ENCODE measurements at regions not wholly inside any gene's neighbourhood (a gene's known extent, or its start where the extent isn't known, plus 50 kb on each side); places are given as distances from the start of the nearest gene placed in this dataset.

DNA sequence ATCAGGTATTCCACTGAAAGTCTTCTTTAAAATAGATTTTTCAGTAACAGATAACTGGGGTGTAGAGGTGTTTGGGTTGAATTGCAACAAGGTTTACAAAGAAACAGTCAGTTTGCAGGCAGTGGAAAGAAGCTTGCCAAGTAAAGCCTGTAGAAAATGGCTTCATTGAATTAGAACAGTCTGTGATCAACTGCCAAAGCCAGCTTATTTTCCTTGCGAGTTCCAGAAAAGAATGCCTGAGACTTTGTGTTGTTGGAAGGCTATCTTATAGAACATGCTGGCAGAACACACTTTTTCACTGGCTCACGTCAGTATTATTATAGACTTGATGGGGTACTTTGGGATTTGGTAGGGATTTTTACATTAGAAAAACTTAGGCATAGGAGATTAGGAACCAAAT lies 601.0 kb downstream of the XIRP2 start:
- TF ChIP-seq CTCF (IDR thresholded peaks at IDR 0.05), result no peak
- H3K4me3 ChIP-seq, result no peak overlapping the region
- no peaks in the 10 kb centered on the region for H3K36me3 ChIP-seq
- H3K27me3 ChIP-seq, result no peaks in the 10 kb centered on the region
- H3K27ac ChIP-seq, result no peak overlapping the region
- no peaks in the 10 kb centered on the region for H3K4me1 ChIP-seq
- H3K9me3 ChIP-seq, result no peaks in the 10 kb centered on the region
- DNase-seq (ENCODE audit: low spot score in 2 of 2), result no peak
- intact Hi-C loops (cut with DNase I), result no loop called here

DNA sequence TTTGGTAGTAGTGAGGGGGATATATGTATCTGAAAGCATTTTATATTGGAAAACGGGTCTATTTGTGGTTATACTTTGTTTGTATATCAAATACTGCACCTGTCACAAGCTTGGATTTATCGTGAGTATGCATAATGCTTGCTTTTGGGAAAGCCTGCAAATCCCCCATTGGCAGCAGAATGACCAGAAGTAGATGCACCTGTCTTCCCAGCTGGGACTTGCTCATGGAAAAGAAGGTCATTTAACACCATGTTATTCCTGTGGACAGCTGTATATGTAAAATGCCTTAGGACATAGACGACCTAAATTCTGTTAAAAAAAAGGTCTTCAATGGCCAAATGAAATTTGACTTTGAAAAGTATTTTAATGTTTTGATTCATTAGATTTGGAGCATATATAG lies 599.4 kb downstream of the XIRP2 start:
- Histone ChIP-seq H3K36me3 (no peaks in the 10 kb centered on the region), H3K4me3 (no peak overlapping the region), H3K27me3 (no peaks in the 10 kb centered on the region), H3K4me1 (no peaks in the 10 kb centered on the region), H3K9me3 (no peaks in the 10 kb centered on the region), H3K27ac (no peak overlapping the region)
- intact Hi-C loops (cut with DNase I), result no loop called here
- DNase-seq (ENCODE audit: low spot score in 2 of 2), result no peak
- no peak for TF ChIP-seq CTCF (IDR thresholded peaks at IDR 0.05)

- DNase-seq (ENCODE audit: low spot score in 2 of 2), result no peak
- no peaks in the 10 kb centered on the region for H3K36me3 ChIP-seq
- no peaks in the 10 kb centered on the region for H3K9me3 ChIP-seq
- no peak overlapping the region for H3K27ac ChIP-seq
- no peaks in the 10 kb centered on the region for H3K27me3 ChIP-seq
- intact Hi-C loops (cut with DNase I), result no loop called here
- H3K4me3 ChIP-seq, result no peak overlapping the region
- H3K4me1 ChIP-seq, result no peaks in the 10 kb centered on the region
- no peak for TF ChIP-seq CTCF (IDR thresholded peaks at IDR 0.05)
Measured at GRCh38 chr2:167484875-167485274, 596.6 kb downstream of the XIRP2 start.

GRCh38 chr2:167480986-167481309 lies 592.7 kb downstream of the XIRP2 start:
- Histone ChIP-seq H3K36me3 (no peaks in the 10 kb centered on the region), H3K27me3 (no peaks in the 10 kb centered on the region), H3K4me3 (no peak overlapping the region), H3K9me3 (no peaks in the 10 kb centered on the region), H3K27ac (no peak overlapping the region), H3K4me1 (no peaks in the 10 kb centered on the region)
- intact Hi-C loops (cut with DNase I), result no loop called here
- DNase-seq (ENCODE audit: low spot score in 2 of 2), result no peak
- no peak for TF ChIP-seq CTCF (IDR thresholded peaks at IDR 0.05)

- no peaks in the 10 kb centered on the region for H3K4me1 ChIP-seq
- no peaks in the 10 kb centered on the region for H3K36me3 ChIP-seq
- H3K27ac ChIP-seq, result no peak overlapping the region
- H3K9me3 ChIP-seq, result no peaks in the 10 kb centered on the region
- DNase-seq (ENCODE audit: low spot score in 2 of 2), result no peak
- no peak for TF ChIP-seq CTCF (IDR thresholded peaks at IDR 0.05)
- intact Hi-C loops (cut with DNase I), result no loop called here
- no peaks in the 10 kb centered on the region for H3K27me3 ChIP-seq
- H3K4me3 ChIP-seq, result no peak overlapping the region
Measured at GRCh38 chr2:167480232-167480985, 592.1 kb downstream of the XIRP2 start.

DNA sequence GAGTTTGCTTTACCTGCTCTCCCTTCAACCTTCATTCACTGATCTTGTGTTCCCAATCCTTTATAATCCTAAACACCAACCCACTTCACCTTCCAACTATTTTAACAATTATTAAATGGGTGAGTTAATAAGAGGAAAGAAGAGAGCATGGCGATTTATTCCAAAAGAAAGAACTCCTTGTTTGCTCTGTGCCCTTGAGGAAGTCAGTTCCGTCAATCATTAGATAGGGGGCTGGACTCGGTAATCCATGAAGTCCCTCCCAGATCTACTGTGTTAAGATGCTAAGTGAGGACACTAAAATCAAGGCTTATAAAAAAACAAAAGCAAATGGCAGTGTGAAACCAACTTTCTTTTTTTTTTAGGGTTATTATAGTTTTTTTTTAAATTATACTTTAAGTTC lies 589.9 kb downstream of the XIRP2 start:
- H3K4me1 ChIP-seq, result no peaks in the 10 kb centered on the region
- no peaks in the 10 kb centered on the region for H3K27me3 ChIP-seq
- no peak overlapping the region for H3K4me3 ChIP-seq
- no peak for TF ChIP-seq CTCF (IDR thresholded peaks at IDR 0.05)
- no peak for DNase-seq (ENCODE audit: low spot score in 2 of 2)
- H3K27ac ChIP-seq, result no peak overlapping the region
- H3K9me3 ChIP-seq, result no peaks in the 10 kb centered on the region
- intact Hi-C loops (cut with DNase I), result no loop called here
- no peaks in the 10 kb centered on the region for H3K36me3 ChIP-seq
